Mesenchymal stem cell (in vitro differentiated cells and primary cell): ENCODE measurements at regions not wholly inside any gene's neighbourhood (a gene's known extent, or its start where the extent isn't known, plus 50 kb on each side); places are given as distances from the start of the nearest gene placed in this dataset.

Experiments
- DNase-seq: peaks from one replicate; pipeline ENCODE4 v3.0.0-alpha.2; 2013
- H2AFZ ChIP-seq: one replicate; pipeline ENCODE4 v1.6.1; 2013; ENCODE audit warnings: low read depth, mild to moderate bottlenecking, control low read depth, inconsistent platforms, low read length, moderate library complexity
- H2AK5ac ChIP-seq: 2 replicates; pipeline ENCODE4 v1.6.1; 2013; ENCODE audit warnings: low read length, moderate library complexity, mild to moderate bottlenecking, inconsistent platforms; ENCODE audit not compliant: severe bottlenecking
- H2BK120ac ChIP-seq: one replicate; pipeline ENCODE4 v1.6.1; 2013; ENCODE audit warnings: low read depth, mild to moderate bottlenecking, inconsistent platforms, low read length, moderate library complexity
- H2BK12ac ChIP-seq, 2 experiments: one replicate each; pipeline ENCODE4 v1.6.1; 2013; ENCODE audit warnings: inconsistent platforms in 2 of 2, low read length in 2 of 2, mild to moderate bottlenecking in 2 of 2, moderate library complexity in 2 of 2, control low read depth in 1 of 2
- H2BK15ac ChIP-seq: one replicate; pipeline ENCODE4 v1.6.1; 2013; ENCODE audit warnings: mild to moderate bottlenecking, low read depth, inconsistent platforms; ENCODE audit not compliant: poor library complexity, severe bottlenecking
- H2BK5ac ChIP-seq: 2 replicates; pipeline ENCODE4 v1.6.1; 2013; ENCODE audit warnings: low read depth, mild to moderate bottlenecking, low read length, control low read depth, inconsistent platforms; ENCODE audit not compliant: poor library complexity, severe bottlenecking
- H3K14ac ChIP-seq, 2 experiments: one replicate each; pipeline ENCODE4 v1.6.1; 2013; ENCODE audit warnings: inconsistent platforms in 2 of 2, low read length in 2 of 2, control low read depth in 1 of 2, mild to moderate bottlenecking in 1 of 2, moderate library complexity in 1 of 2
- H3K18ac ChIP-seq, 2 experiments: one replicate each; pipeline ENCODE4 v1.6.1; 2013; ENCODE audit warnings: inconsistent platforms in 2 of 2, low read length in 2 of 2, control low read depth in 1 of 2, low read depth in 1 of 2, mild to moderate bottlenecking in 1 of 2
- H3K23ac ChIP-seq, 2 experiments: one replicate each; pipeline ENCODE4 v1.6.1; 2013; ENCODE audit warnings: inconsistent platforms in 2 of 2, low read length in 2 of 2, mild to moderate bottlenecking in 2 of 2, moderate library complexity in 2 of 2, control low read depth in 1 of 2
- H3K27ac ChIP-seq: 2 replicates; pipeline ENCODE4 v1.5.1; 2013; ENCODE audit warnings: mild to moderate bottlenecking, moderate library complexity, low read length, control low read depth, inconsistent platforms; ENCODE audit not compliant: poor library complexity, severe bottlenecking
- H3K27me3 ChIP-seq, 2 experiments: 2 replicates each; pipeline versions ENCODE4 v1.6.1 to v1.7.0; 2013; ENCODE audit warnings: low read length in 2 of 2, mild to moderate bottlenecking in 2 of 2, moderate library complexity in 2 of 2, control low read depth in 1 of 2, inconsistent platforms in 1 of 2; ENCODE audit not compliant: control insufficient read depth in 1 of 2, insufficient read depth in 1 of 2
- H3K36me3 ChIP-seq, 2 experiments: 2 replicates each; pipeline versions ENCODE4 v1.6.1 to v1.7.0; 2013; ENCODE audit warnings: low read length in 2 of 2, control low read depth in 1 of 2, inconsistent platforms in 1 of 2, low read depth in 1 of 2, mild to moderate bottlenecking in 1 of 2; ENCODE audit not compliant: insufficient read depth in 2 of 2, control insufficient read depth in 1 of 2
- H3K4ac ChIP-seq, 2 experiments: one replicate each; pipeline ENCODE4 v1.6.1; 2013; ENCODE audit warnings: inconsistent platforms in 2 of 2, low read length in 2 of 2, mild to moderate bottlenecking in 2 of 2, moderate library complexity in 2 of 2, control low read depth in 1 of 2, low read depth in 1 of 2
- H3K4me1 ChIP-seq: 2 replicates; pipeline ENCODE4 v1.6.1; 2013; ENCODE audit warnings: low read depth, low read length, control low read depth; ENCODE audit not compliant: control insufficient read depth, insufficient read depth
- H3K4me2 ChIP-seq: 2 replicates; pipeline ENCODE4 v1.6.1; 2013; ENCODE audit warnings: low read length, mild to moderate bottlenecking, inconsistent platforms; ENCODE audit not compliant: poor library complexity, severe bottlenecking
- H3K4me3 ChIP-seq, 2 experiments: 2 replicates each; pipeline versions ENCODE4 v1.5.1 to v1.7.0; 2013; ENCODE audit warnings: low read length in 2 of 2, mild to moderate bottlenecking in 2 of 2, control low read depth in 1 of 2, low read depth in 1 of 2; ENCODE audit not compliant: insufficient read depth in 1 of 2
- H3K79me1 ChIP-seq: replicated peaks from 2 replicates; pipeline ENCODE4 v1.6.1; 2013; ENCODE audit warnings: mild to moderate bottlenecking, control low read depth, low read length, inconsistent platforms; ENCODE audit not compliant: poor library complexity, severe bottlenecking
- H3K9ac ChIP-seq: 2 replicates; pipeline ENCODE4 v1.7.0; 2013; ENCODE audit warnings: mild to moderate bottlenecking, low read length, moderate library complexity
- H3K9me3 ChIP-seq: 2 replicates; pipeline ENCODE4 v1.7.0; 2013; ENCODE audit warnings: mild to moderate bottlenecking, low read length; ENCODE audit not compliant: control insufficient read depth
- H4K8ac ChIP-seq: one replicate; pipeline ENCODE4 v1.6.1; 2013; ENCODE audit warnings: inconsistent platforms, mild to moderate bottlenecking, low read length, moderate library complexity
- H4K91ac ChIP-seq: one replicate; pipeline ENCODE4 v1.6.1; 2013; ENCODE audit warnings: mild to moderate bottlenecking, low read length, inconsistent platforms
- WGBS: methylation state at CpG from one replicate; pipeline ENCODE4 v1.1.7; 2013; ENCODE audit warnings: mixed read lengths; 5-methylcytosine and 5-hydroxymethylcytosine counted together

GRCh38 chr5:3186156-3186555, 409.5 kb upstream of the IRX1 start:
- no peaks in the 10 kb centered on the region for H3K4me1 ChIP-seq
- H3K4me3 ChIP-seq = no peak overlapping the region
- H3K4me2 ChIP-seq = no peak overlapping the region
- no peak for DNase-seq
- no peak overlapping the region for H2BK15ac ChIP-seq
- H3K79me1 ChIP-seq = no peaks in the 10 kb centered on the region
- no peak overlapping the region for H3K18ac ChIP-seq
- H4K8ac ChIP-seq = no peak overlapping the region
- H3K23ac ChIP-seq = no peak overlapping the region
- no peaks in the 10 kb centered on the region for H3K9me3 ChIP-seq
- no peak overlapping the region for H3K14ac ChIP-seq
- H3K9ac ChIP-seq = no peak overlapping the region
- no peak overlapping the region for H4K91ac ChIP-seq
- 91% methylated on average over 5 of the region's 7 CpGs for WGBS
- no peak overlapping the region for H2AFZ ChIP-seq
- no peak overlapping the region for H2AK5ac ChIP-seq
- H3K4ac ChIP-seq = no peak overlapping the region
- no peaks in the 10 kb centered on the region for H3K36me3 ChIP-seq
- no peak overlapping the region for H3K27ac ChIP-seq
- no peak overlapping the region for H2BK120ac ChIP-seq
- H3K27me3 ChIP-seq = no peaks in the 10 kb centered on the region
- no peak overlapping the region for H2BK5ac ChIP-seq
- H2BK12ac ChIP-seq = no peak overlapping the region

- Histone ChIP-seq H3K4ac (no peak overlapping the region), H3K23ac (no peak overlapping the region), H2AFZ (no peak overlapping the region), H3K27me3 (no peaks in the 10 kb centered on the region), H2BK12ac (no peak overlapping the region), H2BK15ac (no peak overlapping the region), H2BK120ac (no peak overlapping the region), H3K14ac (no peak overlapping the region), H3K4me2 (no peak overlapping the region), H3K27ac (no peak overlapping the region), H2BK5ac (no peak overlapping the region), H3K9ac (no peak overlapping the region), H2AK5ac (no peak overlapping the region), H3K9me3 (no peaks in the 10 kb centered on the region), H4K8ac (no peak overlapping the region), H3K4me1 (no peaks in the 10 kb centered on the region), H4K91ac (no peak overlapping the region), H3K79me1 (no peaks in the 10 kb centered on the region), H3K36me3 (no peaks in the 10 kb centered on the region), H3K4me3 (no peak overlapping the region), H3K18ac (no peak overlapping the region)
- no peak for DNase-seq
- WGBS = 56% methylated on average over 9 of the region's 12 CpGs
Measured at GRCh38 chr5:3185488-3185887, 410.1 kb upstream of the IRX1 start.

- no peaks in the 10 kb centered on the region for H3K9me3 ChIP-seq
- no peak overlapping the region for H4K8ac ChIP-seq
- no peak overlapping the region for H2AK5ac ChIP-seq
- no peak overlapping the region for H3K4me3 ChIP-seq
- H4K91ac ChIP-seq = no peak overlapping the region
- H2AFZ ChIP-seq = no peak overlapping the region
- no peak overlapping the region for H3K27ac ChIP-seq
- H3K18ac ChIP-seq = no peak overlapping the region
- H3K23ac ChIP-seq = no peak overlapping the region
- no peak overlapping the region for H3K9ac ChIP-seq
- H3K36me3 ChIP-seq = no peaks in the 10 kb centered on the region
- no peak overlapping the region for H3K4me2 ChIP-seq
- H2BK12ac ChIP-seq = no peak overlapping the region
- H3K4ac ChIP-seq = no peak overlapping the region
- no peaks in the 10 kb centered on the region for H3K27me3 ChIP-seq
- DNase-seq = no peak
- H3K79me1 ChIP-seq = no peaks in the 10 kb centered on the region
- no peak overlapping the region for H2BK15ac ChIP-seq
- no peak overlapping the region for H2BK120ac ChIP-seq
- no peaks in the 10 kb centered on the region for H3K4me1 ChIP-seq
- no peak overlapping the region for H3K14ac ChIP-seq
- H2BK5ac ChIP-seq = no peak overlapping the region
- WGBS = 85% methylated on average over 12 of the region's 12 CpGs
Measured at GRCh38 chr5:3182133-3182876, 413.3 kb upstream of the IRX1 start.

GRCh38 chr5:3181671-3182070, 414.0 kb upstream of the IRX1 start:
- Histone ChIP-seq H3K27me3 (no peaks in the 10 kb centered on the region), H3K4me1 (no peaks in the 10 kb centered on the region), H2BK120ac (no peak overlapping the region), H3K4me3 (no peak overlapping the region), H3K9ac (no peak overlapping the region), H3K4me2 (no peak overlapping the region), H3K36me3 (no peaks in the 10 kb centered on the region), H4K91ac (no peak overlapping the region), H2BK5ac (no peak overlapping the region), H4K8ac (no peak overlapping the region), H3K9me3 (no peaks in the 10 kb centered on the region), H2BK15ac (no peak overlapping the region), H2BK12ac (no peak overlapping the region), H3K4ac (no peak overlapping the region), H2AFZ (no peak overlapping the region), H3K14ac (no peak overlapping the region), H3K18ac (no peak overlapping the region), H3K79me1 (no peaks in the 10 kb centered on the region), H2AK5ac (no peak overlapping the region), H3K27ac (no peak overlapping the region), H3K23ac (no peak overlapping the region)
- 91% methylated on average over 18 of the region's 18 CpGs for WGBS
- no peak for DNase-seq
